HEK293 (cell line): ENCODE measurements at regions not wholly inside any gene's neighbourhood (a gene's known extent, or its start where the extent isn't known, plus 50 kb on each side); places are given as distances from the start of the nearest gene placed in this dataset.

Experiments
- CTCF ChIA-PET: fragments of 350-600 bp; formaldehyde crosslinking; extraction: SDS; loops from one replicate; lab custom pipeline; 2021; ENCODE audit warnings: antibody characterized with exemption; lab: Yijun Ruan, JAX
- POLR2A ChIA-PET: fragments of 300-600 bp; formaldehyde crosslinking; extraction: SDS; loops from one replicate; lab custom pipeline; 2020; ENCODE audit warnings: antibody characterized with exemption, inconsistent platforms; lab: Yijun Ruan, JAX
- H3K27ac ChIP-seq: fragments of 200-500 bp; sonication (Bioruptor generic); 2 replicates; pipeline ENCODE4 v1.5.1; 2014; ENCODE audit warnings: low read depth, low read length, control low read depth, inconsistent platforms; ENCODE audit errors: extremely low read depth
- H3K36me3 ChIP-seq, 2 experiments: fragments of 200-500 bp in 1 of 2; sonication (Bioruptor generic) in 1 of 2; 1 replicate in 1 of 2; 2 replicates in 1 of 2; pipeline ENCODE4 v1.5.1; 2014 to 2017; ENCODE audit warnings: inconsistent platforms in 2 of 2, low read length in 2 of 2; ENCODE audit not compliant: control insufficient read depth in 2 of 2, insufficient read depth in 1 of 2
- H3K4me1 ChIP-seq: fragments of 200-500 bp; sonication (Bioruptor generic); 2 replicates; pipeline ENCODE4 v1.5.1; 2014; ENCODE audit warnings: mild to moderate bottlenecking, low read length, inconsistent platforms; ENCODE audit not compliant: control insufficient read depth, insufficient read depth
- H3K4me3 ChIP-seq: 2 replicates; pipeline ENCODE4 v1.5.1; 2011; ENCODE audit warnings: low read depth, mild to moderate bottlenecking, control low read depth, low read length, moderate library complexity
- H3K9me3 ChIP-seq: fragments of 200-500 bp; sonication (Bioruptor generic); 2 replicates; pipeline ENCODE4 v1.5.1; 2014; ENCODE audit warnings: low read depth, low read length, inconsistent platforms; ENCODE audit not compliant: control insufficient read depth, insufficient read depth
- FEZF1 ChIP-seq: fragments of 450-650 bp; formaldehyde crosslinking; IDR thresholded peaks from 2 replicates; pipeline ENCODE4 v1.5.1; 2016; ENCODE audit warnings: missing biosample characterization, missing genetic modification characterization
- GFI1B ChIP-seq: fragments of 450-650 bp; formaldehyde crosslinking; IDR thresholded peaks from 2 replicates; pipeline ENCODE4 v1.5.1; 2016; ENCODE audit warnings: missing biosample characterization, missing genetic modification characterization
- GLIS1 ChIP-seq: fragments of 450-650 bp; formaldehyde crosslinking; IDR thresholded peaks from 2 replicates; pipeline ENCODE4 v1.5.1; 2016; ENCODE audit warnings: missing biosample characterization, missing genetic modification characterization
- MZF1 ChIP-seq: fragments of 450-650 bp; formaldehyde crosslinking; IDR thresholded peaks from 2 replicates; pipeline ENCODE4 v1.5.1; 2017; ENCODE audit warnings: missing biosample characterization, missing genetic modification characterization, borderline replicate concordance
- OSR2 ChIP-seq: fragments of 450-650 bp; formaldehyde crosslinking; IDR thresholded peaks from 2 replicates; pipeline ENCODE4 v1.5.1; 2016; ENCODE audit warnings: missing biosample characterization, missing genetic modification characterization
- SETDB1 ChIP-seq: IDR thresholded peaks from one replicate; pipeline ENCODE4 v1.6.1; 2017; ENCODE audit warnings: mild to moderate bottlenecking, low read length, moderate library complexity, mixed read lengths; ENCODE audit not compliant: insufficient read length
- SP3 ChIP-seq: fragments of 450-650 bp; formaldehyde crosslinking; IDR thresholded peaks from 2 replicates; pipeline ENCODE4 v1.5.1; 2016; ENCODE audit warnings: missing biosample characterization, missing genetic modification characterization
- ZEB2 ChIP-seq: fragments of 450-650 bp; formaldehyde crosslinking; IDR thresholded peaks from 2 replicates; pipeline ENCODE4 v1.5.1; 2016; ENCODE audit warnings: missing biosample characterization, missing genetic modification characterization
- ZFP3 ChIP-seq: fragments of 450-650 bp; formaldehyde crosslinking; IDR thresholded peaks from 2 replicates; pipeline ENCODE4 v1.5.1; 2016; ENCODE audit warnings: low read depth, missing biosample characterization, missing genetic modification characterization
- ZFP37 ChIP-seq: fragments of 450-650 bp; formaldehyde crosslinking; IDR thresholded peaks from 2 replicates; pipeline ENCODE4 v1.5.1; 2016; ENCODE audit warnings: missing biosample characterization, missing genetic modification characterization
- ZFP69B ChIP-seq: fragments of 450-650 bp; formaldehyde crosslinking; IDR thresholded peaks from 2 replicates; pipeline ENCODE4 v1.5.1; 2016; ENCODE audit warnings: missing biosample characterization, missing genetic modification characterization
- ZNF24 ChIP-seq: fragments of 450-650 bp; formaldehyde crosslinking; IDR thresholded peaks from 2 replicates; pipeline ENCODE4 v1.5.1; 2016; ENCODE audit warnings: missing biosample characterization, missing genetic modification characterization
- ZNF350 ChIP-seq: fragments of 450-650 bp; formaldehyde crosslinking; IDR thresholded peaks from 2 replicates; pipeline ENCODE4 v1.5.0; 2017; ENCODE audit warnings: missing biosample characterization, mild to moderate bottlenecking, missing genetic modification characterization
- ZNF354C ChIP-seq: fragments of 450-650 bp; formaldehyde crosslinking; IDR thresholded peaks from 2 replicates; pipeline ENCODE4 v1.5.1; 2016; ENCODE audit warnings: missing biosample characterization, missing genetic modification characterization, low read depth, borderline replicate concordance
- ZNF391 ChIP-seq: fragments of 450-650 bp; formaldehyde crosslinking; IDR thresholded peaks from 2 replicates; pipeline ENCODE4 v1.5.1; 2016; ENCODE audit warnings: low read depth, missing biosample characterization, missing genetic modification characterization, borderline replicate concordance
- ZNF785 ChIP-seq: fragments of 450-650 bp; formaldehyde crosslinking; IDR thresholded peaks from 2 replicates; pipeline ENCODE4 v1.5.1; 2016; ENCODE audit warnings: missing biosample characterization, missing genetic modification characterization
- ZXDB ChIP-seq: fragments of 450-650 bp; formaldehyde crosslinking; IDR thresholded peaks from 2 replicates; pipeline ENCODE4 v1.5.1; 2016; ENCODE audit warnings: missing biosample characterization, missing genetic modification characterization
- TF ChIP-seq, protein P1 (sequence below): fragments of 450-650 bp; IDR thresholded peaks from 2 replicates; pipeline ENCODE4 v1.5.1; 2018; ENCODE audit warnings: missing biosample characterization, mild to moderate bottlenecking, missing genetic modification characterization
- TF ChIP-seq, protein P2 (sequence below): fragments of 450-650 bp; formaldehyde crosslinking; IDR thresholded peaks from 2 replicates; pipeline ENCODE4 v1.5.1; 2016; ENCODE audit warnings: missing biosample characterization, missing genetic modification characterization, borderline replicate concordance
- TF ChIP-seq, protein P3 (sequence below): fragments of 450-650 bp; formaldehyde crosslinking; IDR thresholded peaks from 2 replicates; pipeline ENCODE4 v1.5.1; 2016; ENCODE audit warnings: missing biosample characterization, missing genetic modification characterization
- TF ChIP-seq, protein P4 (sequence below): fragments of 450-650 bp; formaldehyde crosslinking; IDR thresholded peaks from 2 replicates; pipeline ENCODE4 v1.5.1; 2016; ENCODE audit warnings: missing biosample characterization, missing genetic modification characterization

DNA sequence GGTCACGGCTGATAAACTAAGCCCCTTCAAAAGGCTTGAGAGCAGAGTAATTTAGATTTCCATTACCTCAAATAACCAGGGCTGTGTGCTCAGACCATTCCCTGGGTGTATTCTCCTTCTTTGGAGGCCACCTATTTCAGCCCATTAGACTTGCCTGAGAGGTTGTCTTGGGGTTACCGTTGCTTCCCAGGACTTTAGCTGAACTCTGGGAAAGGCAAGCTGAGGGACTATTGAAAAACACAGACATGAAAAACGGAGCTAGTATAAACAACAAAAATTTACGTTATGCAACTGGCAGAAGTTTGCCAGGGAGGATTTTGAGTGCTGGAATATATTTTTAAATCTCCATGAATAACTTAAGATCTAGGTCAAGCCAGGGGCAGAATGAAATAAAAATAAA is 561.0 kb upstream of the TNP1 start:
- POLR2A ChIA-PET, result no interaction called here
- Histone ChIP-seq H3K9me3 (no peaks in the 10 kb centered on the region), H3K4me1 (no peaks in the 10 kb centered on the region), H3K4me3 (no peak overlapping the region), H3K27ac (no peak overlapping the region), H3K36me3 (no peaks in the 10 kb centered on the region)
- TF ChIP-seq ZFP3 (tag by site-specific recombination) (no peak), ZNF785 (tag by site-specific recombination) (no peak), ZNF350 (tag by site-specific recombination) (no peak), SETDB1 (no peak), OSR2 (tag by site-specific recombination) (no peak), ZXDB (tag by site-specific recombination) (no peak)
- CTCF ChIA-PET, result no interaction called here

DNA sequence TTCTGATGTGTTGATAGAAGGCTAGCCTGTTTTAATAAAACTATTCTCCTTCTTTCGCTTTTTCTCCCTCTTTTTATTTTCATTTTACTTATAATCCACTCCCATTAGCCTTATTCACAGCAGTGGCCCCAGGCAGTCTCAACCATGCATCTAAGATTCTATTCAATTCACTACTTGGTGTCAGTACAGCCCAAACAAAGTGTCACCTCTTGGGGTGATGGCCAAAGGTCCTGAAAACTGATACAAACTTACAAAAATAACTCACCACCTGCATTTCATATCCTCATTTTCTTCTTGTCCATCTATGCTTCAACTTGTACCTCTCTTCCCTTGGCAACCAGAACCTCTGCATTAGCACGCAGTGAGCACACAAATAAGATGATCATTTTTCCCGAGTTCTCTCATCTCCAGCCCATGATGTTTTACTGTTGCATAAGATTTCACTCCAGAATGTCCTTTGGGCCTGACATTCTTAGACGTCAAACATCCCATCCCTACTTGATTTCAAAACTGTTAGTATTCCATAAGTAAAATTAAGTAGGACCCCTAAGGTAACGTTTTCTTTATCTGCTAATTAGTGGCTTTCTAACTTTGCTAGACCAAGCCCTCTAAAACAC is 559.3 kb upstream of the TNP1 start:
- TF ChIP-seq FEZF1 (no peak), ZNF354C (tag by site-specific recombination) (no peak), GFI1B (tag by site-specific recombination) (no peak), ZNF391 (tag by site-specific recombination) (no peak), GLIS1 (tag by site-specific recombination) (no peak), MZF1 (tag by site-specific recombination) (no peak), ZEB2 (tag by site-specific recombination) (no peak), SP3 (tag by site-specific recombination) (no peak), ZFP37 (tag by site-specific recombination) (no peak), ZFP69B (no peak), ZNF24 (tag by site-specific recombination) (no peak)
- TF ChIP-seq, protein P1, sequence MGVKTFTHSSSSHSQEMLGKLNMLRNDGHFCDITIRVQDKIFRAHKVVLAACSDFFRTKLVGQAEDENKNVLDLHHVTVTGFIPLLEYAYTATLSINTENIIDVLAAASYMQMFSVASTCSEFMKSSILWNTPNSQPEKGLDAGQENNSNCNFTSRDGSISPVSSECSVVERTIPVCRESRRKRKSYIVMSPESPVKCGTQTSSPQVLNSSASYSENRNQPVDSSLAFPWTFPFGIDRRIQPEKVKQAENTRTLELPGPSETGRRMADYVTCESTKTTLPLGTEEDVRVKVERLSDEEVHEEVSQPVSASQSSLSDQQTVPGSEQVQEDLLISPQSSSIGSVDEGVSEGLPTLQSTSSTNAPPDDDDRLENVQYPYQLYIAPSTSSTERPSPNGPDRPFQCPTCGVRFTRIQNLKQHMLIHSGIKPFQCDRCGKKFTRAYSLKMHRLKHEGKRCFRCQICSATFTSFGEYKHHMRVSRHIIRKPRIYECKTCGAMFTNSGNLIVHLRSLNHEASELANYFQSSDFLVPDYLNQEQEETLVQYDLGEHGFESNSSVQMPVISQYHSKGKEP (tag by site-specific recombination), result no peak
- TF ChIP-seq, protein P2, sequence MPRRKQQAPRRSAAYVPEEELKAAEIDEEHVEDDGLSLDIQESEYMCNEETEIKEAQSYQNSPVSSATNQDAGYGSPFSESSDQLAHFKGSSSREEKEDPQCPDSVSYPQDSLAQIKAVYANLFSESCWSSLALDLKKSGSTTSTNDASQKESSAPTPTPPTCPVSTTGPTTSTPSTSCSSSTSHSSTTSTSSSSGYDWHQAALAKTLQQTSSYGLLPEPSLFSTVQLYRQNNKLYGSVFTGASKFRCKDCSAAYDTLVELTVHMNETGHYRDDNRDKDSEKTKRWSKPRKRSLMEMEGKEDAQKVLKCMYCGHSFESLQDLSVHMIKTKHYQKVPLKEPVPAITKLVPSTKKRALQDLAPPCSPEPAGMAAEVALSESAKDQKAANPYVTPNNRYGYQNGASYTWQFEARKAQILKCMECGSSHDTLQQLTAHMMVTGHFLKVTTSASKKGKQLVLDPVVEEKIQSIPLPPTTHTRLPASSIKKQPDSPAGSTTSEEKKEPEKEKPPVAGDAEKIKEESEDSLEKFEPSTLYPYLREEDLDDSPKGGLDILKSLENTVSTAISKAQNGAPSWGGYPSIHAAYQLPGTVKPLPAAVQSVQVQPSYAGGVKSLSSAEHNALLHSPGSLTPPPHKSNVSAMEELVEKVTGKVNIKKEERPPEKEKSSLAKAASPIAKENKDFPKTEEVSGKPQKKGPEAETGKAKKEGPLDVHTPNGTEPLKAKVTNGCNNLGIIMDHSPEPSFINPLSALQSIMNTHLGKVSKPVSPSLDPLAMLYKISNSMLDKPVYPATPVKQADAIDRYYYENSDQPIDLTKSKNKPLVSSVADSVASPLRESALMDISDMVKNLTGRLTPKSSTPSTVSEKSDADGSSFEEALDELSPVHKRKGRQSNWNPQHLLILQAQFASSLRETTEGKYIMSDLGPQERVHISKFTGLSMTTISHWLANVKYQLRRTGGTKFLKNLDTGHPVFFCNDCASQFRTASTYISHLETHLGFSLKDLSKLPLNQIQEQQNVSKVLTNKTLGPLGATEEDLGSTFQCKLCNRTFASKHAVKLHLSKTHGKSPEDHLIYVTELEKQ, result no peak
- TF ChIP-seq, protein P3, sequence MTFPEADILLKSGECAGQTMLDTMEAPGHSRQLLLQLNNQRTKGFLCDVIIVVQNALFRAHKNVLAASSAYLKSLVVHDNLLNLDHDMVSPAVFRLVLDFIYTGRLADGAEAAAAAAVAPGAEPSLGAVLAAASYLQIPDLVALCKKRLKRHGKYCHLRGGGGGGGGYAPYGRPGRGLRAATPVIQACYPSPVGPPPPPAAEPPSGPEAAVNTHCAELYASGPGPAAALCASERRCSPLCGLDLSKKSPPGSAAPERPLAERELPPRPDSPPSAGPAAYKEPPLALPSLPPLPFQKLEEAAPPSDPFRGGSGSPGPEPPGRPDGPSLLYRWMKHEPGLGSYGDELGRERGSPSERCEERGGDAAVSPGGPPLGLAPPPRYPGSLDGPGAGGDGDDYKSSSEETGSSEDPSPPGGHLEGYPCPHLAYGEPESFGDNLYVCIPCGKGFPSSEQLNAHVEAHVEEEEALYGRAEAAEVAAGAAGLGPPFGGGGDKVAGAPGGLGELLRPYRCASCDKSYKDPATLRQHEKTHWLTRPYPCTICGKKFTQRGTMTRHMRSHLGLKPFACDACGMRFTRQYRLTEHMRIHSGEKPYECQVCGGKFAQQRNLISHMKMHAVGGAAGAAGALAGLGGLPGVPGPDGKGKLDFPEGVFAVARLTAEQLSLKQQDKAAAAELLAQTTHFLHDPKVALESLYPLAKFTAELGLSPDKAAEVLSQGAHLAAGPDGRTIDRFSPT, result no peak
- TF ChIP-seq, protein P4, sequence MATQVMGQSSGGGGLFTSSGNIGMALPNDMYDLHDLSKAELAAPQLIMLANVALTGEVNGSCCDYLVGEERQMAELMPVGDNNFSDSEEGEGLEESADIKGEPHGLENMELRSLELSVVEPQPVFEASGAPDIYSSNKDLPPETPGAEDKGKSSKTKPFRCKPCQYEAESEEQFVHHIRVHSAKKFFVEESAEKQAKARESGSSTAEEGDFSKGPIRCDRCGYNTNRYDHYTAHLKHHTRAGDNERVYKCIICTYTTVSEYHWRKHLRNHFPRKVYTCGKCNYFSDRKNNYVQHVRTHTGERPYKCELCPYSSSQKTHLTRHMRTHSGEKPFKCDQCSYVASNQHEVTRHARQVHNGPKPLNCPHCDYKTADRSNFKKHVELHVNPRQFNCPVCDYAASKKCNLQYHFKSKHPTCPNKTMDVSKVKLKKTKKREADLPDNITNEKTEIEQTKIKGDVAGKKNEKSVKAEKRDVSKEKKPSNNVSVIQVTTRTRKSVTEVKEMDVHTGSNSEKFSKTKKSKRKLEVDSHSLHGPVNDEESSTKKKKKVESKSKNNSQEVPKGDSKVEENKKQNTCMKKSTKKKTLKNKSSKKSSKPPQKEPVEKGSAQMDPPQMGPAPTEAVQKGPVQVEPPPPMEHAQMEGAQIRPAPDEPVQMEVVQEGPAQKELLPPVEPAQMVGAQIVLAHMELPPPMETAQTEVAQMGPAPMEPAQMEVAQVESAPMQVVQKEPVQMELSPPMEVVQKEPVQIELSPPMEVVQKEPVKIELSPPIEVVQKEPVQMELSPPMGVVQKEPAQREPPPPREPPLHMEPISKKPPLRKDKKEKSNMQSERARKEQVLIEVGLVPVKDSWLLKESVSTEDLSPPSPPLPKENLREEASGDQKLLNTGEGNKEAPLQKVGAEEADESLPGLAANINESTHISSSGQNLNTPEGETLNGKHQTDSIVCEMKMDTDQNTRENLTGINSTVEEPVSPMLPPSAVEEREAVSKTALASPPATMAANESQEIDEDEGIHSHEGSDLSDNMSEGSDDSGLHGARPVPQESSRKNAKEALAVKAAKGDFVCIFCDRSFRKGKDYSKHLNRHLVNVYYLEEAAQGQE, result no peak
- TF ChIP-seq, all 188 proteins: peak for 0
- H3K27ac ChIP-seq, result no peak overlapping the region
- no peak overlapping the region for H3K4me3 ChIP-seq
- H3K36me3 ChIP-seq, result no peaks in the 10 kb centered on the region
- POLR2A ChIA-PET, result no interaction called here
- no peaks in the 10 kb centered on the region for H3K9me3 ChIP-seq
- H3K4me1 ChIP-seq, result no peaks in the 10 kb centered on the region
- CTCF ChIA-PET, result interaction anchor here (0.5 to 0.7 kb wide), 2 partner anchors 92 to 403 kb away, joined by 3 to 4 read pairs; no protein-coding TSS in a partner anchor
